ENCODE measurements at regions not wholly inside any gene's neighbourhood (a gene's known extent, or its start where the extent isn't known, plus 50 kb on each side); places are given as distances from the start of the nearest gene placed in this dataset.

DNA sequence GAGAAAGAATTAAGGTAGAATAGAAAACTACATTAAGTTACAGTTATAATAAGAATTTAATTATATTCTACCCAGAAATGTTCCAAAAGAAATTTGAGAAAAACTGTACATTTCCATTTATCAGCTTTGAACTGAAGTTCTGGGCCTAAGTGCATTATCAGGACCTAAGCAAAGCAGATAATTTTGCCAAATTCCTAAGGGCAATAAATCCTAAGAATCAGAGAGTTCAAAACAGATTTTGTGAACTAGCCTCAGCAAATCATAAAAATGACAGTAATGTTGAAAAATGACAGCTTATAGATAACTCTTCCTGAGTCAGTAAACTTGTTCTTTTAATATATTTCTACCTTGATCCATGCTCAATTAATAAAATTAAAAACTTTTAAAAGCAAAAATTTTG is 662.1 kb upstream of the CDH9 start:
- DNase-seq (ENCODE audit: insufficient read length, low spot score, missing footprints), result no peak
- Histone ChIP-seq H3K36me3 (ENCODE audit: insufficient read depth, low read length) (no peaks in the 10 kb centered on the region), H3K9me3 (ENCODE audit: low read depth, low read length) (no peaks in the 10 kb centered on the region), H4K20me1 (ENCODE audit: insufficient read depth, low read length) (no peaks in the 10 kb centered on the region), H3K4me2 (ENCODE audit: insufficient read depth, low read length) (no peak overlapping the region), H2AFZ (ENCODE audit: low read length) (no peak overlapping the region), H3K4me3 (ENCODE audit: insufficient read depth, low read length) (no peak overlapping the region), H3K27me3 (ENCODE audit: insufficient read depth, low read length) (no peaks in the 10 kb centered on the region), H3K4me1 (ENCODE audit: insufficient read depth, low read length) (peaks cover 5% of the 10 kb centered on the region), H3K79me2 (ENCODE audit: insufficient read depth, low read length) (no peaks in the 10 kb centered on the region), H3K27ac (ENCODE audit: low read depth, low read length) (no peak overlapping the region)
- TF ChIP-seq, protein P1, sequence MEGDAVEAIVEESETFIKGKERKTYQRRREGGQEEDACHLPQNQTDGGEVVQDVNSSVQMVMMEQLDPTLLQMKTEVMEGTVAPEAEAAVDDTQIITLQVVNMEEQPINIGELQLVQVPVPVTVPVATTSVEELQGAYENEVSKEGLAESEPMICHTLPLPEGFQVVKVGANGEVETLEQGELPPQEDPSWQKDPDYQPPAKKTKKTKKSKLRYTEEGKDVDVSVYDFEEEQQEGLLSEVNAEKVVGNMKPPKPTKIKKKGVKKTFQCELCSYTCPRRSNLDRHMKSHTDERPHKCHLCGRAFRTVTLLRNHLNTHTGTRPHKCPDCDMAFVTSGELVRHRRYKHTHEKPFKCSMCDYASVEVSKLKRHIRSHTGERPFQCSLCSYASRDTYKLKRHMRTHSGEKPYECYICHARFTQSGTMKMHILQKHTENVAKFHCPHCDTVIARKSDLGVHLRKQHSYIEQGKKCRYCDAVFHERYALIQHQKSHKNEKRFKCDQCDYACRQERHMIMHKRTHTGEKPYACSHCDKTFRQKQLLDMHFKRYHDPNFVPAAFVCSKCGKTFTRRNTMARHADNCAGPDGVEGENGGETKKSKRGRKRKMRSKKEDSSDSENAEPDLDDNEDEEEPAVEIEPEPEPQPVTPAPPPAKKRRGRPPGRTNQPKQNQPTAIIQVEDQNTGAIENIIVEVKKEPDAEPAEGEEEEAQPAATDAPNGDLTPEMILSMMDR (IDR thresholded peaks at IDR 0.05; ENCODE audit: extremely low read depth, low read depth, low read length), result no peak

DNA sequence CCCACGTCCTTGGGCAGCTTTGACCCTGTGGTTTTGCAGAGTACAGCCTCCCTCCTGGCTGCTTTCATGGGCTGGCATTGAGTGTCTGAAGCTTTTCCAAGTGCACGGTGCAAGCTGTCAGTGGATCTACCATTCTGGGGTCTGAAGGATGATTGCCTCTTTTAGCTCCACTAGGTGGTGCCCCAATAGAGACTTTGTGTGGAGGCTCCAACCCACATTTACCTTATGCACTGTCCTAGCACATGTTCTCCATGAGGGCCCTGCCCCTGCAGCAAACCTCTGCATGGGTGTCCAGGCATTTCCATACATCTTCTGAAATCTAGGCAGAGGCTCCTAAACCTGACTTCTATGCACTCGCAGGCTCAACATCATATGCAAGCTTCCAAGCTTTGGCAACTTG is 644.2 kb upstream of the CDH9 start:
- DNase-seq (ENCODE audit: insufficient read length, low spot score, missing footprints), result no peak
- H3K4me3 ChIP-seq (ENCODE audit: insufficient read depth, low read length), result no peak overlapping the region
- no peak overlapping the region for H3K4me2 ChIP-seq (ENCODE audit: insufficient read depth, low read length)

DNA sequence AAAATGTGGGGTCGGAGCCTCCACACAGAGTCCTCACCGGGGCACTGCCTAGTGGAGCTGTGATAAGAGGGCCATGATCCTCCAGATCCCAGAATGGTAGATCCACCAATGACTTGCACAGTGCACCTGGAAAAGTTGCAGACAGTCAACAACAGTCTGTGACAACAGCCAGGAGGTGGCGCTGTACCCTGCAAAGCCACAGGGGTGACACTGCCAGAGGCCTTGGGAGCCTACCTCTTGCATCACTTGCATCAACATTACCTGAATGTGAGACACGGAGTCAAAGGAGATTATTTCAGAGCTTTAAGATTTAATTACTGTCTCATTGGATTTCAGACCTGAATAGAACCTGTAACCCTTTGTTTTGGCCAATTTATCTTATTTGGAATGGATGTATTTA is 614.1 kb upstream of the CDH9 start:
- no peaks in the 10 kb centered on the region for H4K20me1 ChIP-seq (ENCODE audit: insufficient read depth, low read length)
- H3K9me3 ChIP-seq (ENCODE audit: low read depth, low read length), result no peaks in the 10 kb centered on the region
- H2AFZ ChIP-seq (ENCODE audit: low read length), result no peak overlapping the region
- no peak for DNase-seq (ENCODE audit: insufficient read length, low spot score, missing footprints)
- no peak overlapping the region for H3K27ac ChIP-seq (ENCODE audit: low read depth, low read length)
- no peak overlapping the region for H3K4me2 ChIP-seq (ENCODE audit: insufficient read depth, low read length)
- TF ChIP-seq, protein P1 (IDR thresholded peaks at IDR 0.05; ENCODE audit: extremely low read depth, low read depth, low read length), result no peak
- H3K4me1 ChIP-seq (ENCODE audit: insufficient read depth, low read length), result no peaks in the 10 kb centered on the region
- no peaks in the 10 kb centered on the region for H3K36me3 ChIP-seq (ENCODE audit: insufficient read depth, low read length)
- H3K79me2 ChIP-seq (ENCODE audit: insufficient read depth, low read length), result no peaks in the 10 kb centered on the region
- H3K4me3 ChIP-seq (ENCODE audit: insufficient read depth, low read length), result no peak overlapping the region
- no peaks in the 10 kb centered on the region for H3K27me3 ChIP-seq (ENCODE audit: insufficient read depth, low read length)

More for the DNA sequence above, 644.2 kb upstream of the CDH9 start:
- Histone ChIP-seq H3K27me3 (ENCODE audit: insufficient read depth, low read length) (no peaks in the 10 kb centered on the region), H3K9me3 (ENCODE audit: low read depth, low read length) (no peaks in the 10 kb centered on the region), H3K36me3 (ENCODE audit: insufficient read depth, low read length) (no peaks in the 10 kb centered on the region), H3K27ac (ENCODE audit: low read depth, low read length) (no peak overlapping the region), H3K79me2 (ENCODE audit: insufficient read depth, low read length) (no peaks in the 10 kb centered on the region), H2AFZ (ENCODE audit: low read length) (no peak overlapping the region), H4K20me1 (ENCODE audit: insufficient read depth, low read length) (no peaks in the 10 kb centered on the region), H3K4me1 (ENCODE audit: insufficient read depth, low read length) (no peaks in the 10 kb centered on the region)
- TF ChIP-seq, protein P1 (IDR thresholded peaks at IDR 0.05; ENCODE audit: extremely low read depth, low read depth, low read length), result no peak

DNA sequence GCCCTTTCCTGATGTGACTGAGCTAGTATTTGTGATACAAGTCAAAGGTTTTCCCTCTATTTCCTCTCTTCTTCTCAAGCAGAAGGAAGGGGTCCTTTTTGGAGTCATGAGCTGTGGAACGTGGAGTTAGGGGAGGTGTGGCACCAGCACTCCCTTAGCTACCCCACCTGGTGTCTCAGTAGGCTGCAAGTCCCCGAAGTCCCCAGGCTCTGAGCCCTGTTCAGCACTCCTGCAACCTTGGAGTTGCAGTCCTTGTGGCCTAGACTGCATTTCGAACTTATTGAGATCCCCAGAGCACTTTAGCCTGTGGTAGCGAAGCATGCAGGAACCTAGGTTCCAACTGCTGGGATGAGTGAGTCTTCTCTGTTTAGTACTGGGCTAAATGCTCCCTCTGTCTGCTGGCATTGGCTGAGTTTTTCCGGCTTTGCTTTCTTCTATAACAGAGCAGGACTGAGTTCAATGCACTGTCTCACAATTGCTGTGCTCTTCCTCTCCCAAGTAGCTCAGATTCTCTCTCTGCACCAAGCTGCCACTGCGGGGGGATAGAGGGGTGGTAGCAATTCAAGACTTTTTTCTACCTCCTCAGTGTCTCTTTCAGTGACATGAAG is 600.7 kb upstream of the CDH9 start:
- Histone ChIP-seq H3K36me3 (ENCODE audit: insufficient read depth, low read length) (no peaks in the 10 kb centered on the region), H3K27ac (ENCODE audit: low read depth, low read length) (no peak overlapping the region), H3K4me1 (ENCODE audit: insufficient read depth, low read length) (no peaks in the 10 kb centered on the region), H3K4me2 (ENCODE audit: insufficient read depth, low read length) (no peak overlapping the region), H2AFZ (ENCODE audit: low read length) (no peak overlapping the region), H3K79me2 (ENCODE audit: insufficient read depth, low read length) (no peaks in the 10 kb centered on the region), H3K4me3 (ENCODE audit: insufficient read depth, low read length) (no peak overlapping the region), H4K20me1 (ENCODE audit: insufficient read depth, low read length) (no peaks in the 10 kb centered on the region), H3K27me3 (ENCODE audit: insufficient read depth, low read length) (no peaks in the 10 kb centered on the region), H3K9me3 (ENCODE audit: low read depth, low read length) (no peaks in the 10 kb centered on the region)
- DNase-seq (ENCODE audit: insufficient read length, low spot score, missing footprints), result no peak
- TF ChIP-seq, protein P1 (IDR thresholded peaks at IDR 0.05; ENCODE audit: extremely low read depth, low read depth, low read length), result no peak

Data from osteoblast (primary cell).